ENCODE measurements at regions not wholly inside any gene's neighbourhood (a gene's known extent, or its start where the extent isn't known, plus 50 kb on each side); places are given as distances from the start of the nearest gene placed in this dataset.

DNA sequence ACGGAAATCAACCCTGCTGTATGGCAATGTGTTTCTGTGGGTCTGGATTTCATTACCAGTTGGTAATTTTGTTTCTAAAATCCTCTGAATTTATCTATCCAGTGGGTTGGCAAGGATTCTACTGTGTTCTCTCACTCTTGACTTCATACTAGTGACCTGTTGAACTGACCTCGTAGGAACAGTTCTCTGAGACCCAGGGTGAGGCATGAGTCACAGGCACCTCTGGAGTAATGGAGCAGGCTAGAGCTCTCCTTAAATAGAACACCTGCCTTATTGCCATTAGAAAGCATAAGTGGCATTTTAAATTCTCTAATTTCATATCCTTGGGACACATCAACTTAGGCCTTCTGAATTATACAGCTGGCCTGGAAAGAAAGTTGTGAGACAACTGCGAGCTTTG is 258.3 kb upstream of the NAV3 start:
- DNase-seq (ENCODE audit: low spot score), result no peak

DNA sequence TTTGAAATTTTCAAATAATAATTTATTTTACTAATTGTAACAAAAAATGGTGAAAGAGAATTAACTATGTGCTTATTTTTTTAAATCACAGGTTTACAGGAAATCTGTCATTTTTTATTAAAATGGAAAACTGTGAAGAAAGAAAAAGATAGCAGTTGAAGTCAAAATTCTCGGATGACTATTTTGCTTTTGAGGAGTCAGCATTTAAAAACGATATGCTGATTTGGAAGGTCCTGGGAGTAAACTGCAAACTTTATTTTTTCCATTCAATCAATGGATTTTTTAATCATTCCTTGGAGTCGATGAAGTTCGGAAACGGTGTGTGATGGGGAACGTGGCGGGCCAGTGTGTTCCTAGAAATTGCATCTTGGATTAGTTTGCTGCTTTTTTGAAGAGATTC is 258.9 kb upstream of the NAV3 start:
- DNase-seq (ENCODE audit: low spot score), result no peak

DNA sequence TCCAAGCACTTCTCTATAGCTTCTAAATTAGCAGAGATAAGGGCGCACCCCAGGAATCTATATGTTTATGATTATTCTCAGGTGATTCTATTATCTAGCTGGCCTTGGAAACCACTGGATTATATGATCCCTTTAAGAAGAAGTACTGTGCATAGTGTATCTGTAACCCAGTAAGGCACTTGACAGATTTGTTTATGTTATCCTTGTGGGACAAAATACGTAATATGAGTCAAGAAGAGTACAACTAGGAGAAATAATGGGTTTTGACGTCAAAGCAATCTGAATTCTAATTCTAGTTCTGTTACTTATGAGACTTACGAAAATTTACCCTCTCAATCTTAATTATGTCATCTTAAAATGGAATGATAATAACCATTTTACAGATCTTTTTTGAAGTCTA is 259.6 kb upstream of the NAV3 start:
- no peak for DNase-seq (ENCODE audit: low spot score)

DNA sequence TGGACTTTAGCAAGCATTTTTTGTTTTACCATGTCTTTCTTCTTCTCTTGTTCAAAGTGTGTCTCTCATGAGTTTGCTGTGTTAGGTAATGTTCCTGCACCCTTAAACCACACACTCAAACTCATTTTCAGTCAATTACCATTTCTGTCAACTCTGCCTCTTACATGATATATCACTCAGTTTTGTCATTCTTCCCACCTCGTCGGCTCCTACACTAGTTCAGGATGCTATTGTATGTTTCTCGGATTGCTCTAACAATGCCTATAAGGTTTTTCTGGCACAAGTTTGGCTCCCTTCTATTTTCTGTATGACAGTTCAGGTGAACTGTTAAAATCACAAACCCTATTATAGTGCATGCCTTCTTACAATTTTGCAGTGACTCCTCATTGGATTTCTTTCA is 260.8 kb upstream of the NAV3 start:
- no peak for DNase-seq (ENCODE audit: low spot score)

DNA sequence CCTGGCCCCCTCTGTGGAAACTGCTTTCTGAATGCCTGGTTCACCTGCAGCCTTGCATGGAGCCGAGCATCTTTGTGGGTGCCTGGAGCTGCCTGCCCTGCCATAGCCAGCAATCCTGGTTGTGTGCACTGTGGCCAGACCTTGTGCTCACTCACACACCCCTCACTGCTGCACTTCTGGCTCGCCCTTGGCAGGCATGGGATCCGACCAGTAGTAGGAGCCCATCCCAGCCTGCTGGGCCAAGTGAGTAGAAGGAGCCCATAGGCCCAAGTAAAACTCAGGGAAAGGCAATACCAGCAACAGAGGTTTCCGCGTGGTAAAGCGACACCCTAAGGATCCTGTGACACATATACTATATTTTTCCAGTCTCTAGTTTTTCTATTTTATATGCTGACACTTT is 270.0 kb upstream of the NAV3 start:
- no peak for DNase-seq (ENCODE audit: low spot score)

DNA sequence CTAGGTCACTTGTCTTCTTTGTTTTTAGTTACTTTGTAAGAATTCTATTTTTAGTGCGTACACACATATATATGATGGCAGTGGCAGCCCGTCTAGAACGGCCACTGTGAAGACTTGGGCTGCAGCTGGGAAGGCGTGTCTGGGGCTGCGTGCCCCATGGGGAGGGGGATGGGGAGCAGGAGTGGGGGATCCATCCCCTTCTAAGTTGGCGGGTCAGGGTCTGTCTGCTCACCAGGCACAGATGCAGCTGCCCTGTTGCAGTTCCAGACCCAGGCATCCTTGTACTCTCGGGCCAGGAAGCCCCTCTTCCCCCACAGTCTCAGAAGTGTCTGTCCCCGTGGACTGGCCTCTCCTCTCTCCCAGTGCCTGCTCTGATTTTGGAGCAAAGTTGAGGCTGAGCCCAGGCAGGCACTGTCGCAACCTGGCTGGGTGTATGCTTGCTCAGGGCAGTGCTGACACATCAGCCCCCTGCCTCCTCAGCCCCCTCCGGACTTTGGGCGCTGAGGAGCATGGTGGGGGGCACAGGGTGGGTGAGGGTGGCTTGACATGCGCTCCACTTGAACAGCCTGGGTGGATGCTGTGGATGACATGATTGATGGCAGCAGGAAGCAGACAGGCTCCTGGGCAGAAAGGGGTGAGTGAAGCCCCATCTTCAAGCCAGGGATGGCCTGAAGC is 271.2 kb upstream of the NAV3 start:
- DNase-seq (ENCODE audit: low spot score), result no peak

DNA sequence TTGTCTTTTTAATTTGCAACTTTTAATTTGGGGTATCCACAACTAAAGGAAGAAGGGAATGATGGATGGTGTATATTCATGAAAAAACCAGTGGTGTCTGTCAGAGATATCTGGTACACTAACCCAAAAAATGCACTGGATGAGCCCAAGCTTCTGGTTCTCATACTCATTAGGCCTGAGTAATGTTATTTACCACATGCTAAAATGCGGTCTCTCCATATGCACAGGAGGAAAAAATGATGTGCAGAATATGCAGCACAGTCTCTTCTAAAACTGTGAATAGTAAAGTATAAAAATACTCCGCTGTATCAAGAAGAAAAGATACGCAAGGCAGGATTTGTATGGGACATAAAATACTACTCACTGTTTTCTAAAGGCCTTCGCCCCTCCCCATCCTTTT is 275.6 kb upstream of the NAV3 start:
- no peak for DNase-seq (ENCODE audit: low spot score)

DNA sequence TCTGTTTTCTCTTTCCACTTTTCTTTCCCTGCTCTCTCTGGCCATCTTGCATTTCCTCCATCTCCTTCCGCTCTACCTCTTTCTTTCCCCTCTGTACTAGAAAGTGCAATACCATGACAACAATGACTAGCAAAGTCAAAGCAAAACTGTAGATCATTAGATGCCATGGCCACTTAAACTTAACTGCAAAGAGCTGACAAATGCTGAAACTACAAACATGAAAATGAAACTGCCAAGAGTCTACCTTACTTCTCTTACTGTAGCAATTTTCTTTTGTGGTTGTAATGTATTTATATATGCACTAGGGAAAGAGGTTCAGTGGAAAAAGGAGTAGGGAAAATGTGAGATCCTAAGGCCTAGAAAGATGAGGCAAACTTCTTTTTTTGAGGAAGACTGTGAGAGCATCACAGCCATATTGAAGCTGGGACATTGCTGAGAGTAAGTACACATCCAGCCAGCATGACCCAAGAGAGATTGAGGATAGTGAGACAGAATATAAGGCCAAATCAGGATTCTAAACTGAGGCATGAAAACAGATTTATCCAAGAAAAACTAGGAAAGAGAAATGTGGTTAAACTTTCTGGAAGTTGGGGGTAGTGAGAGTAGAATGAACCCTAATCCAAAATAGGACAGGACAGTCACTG is 276.6 kb upstream of the NAV3 start:
- no peak for DNase-seq (ENCODE audit: low spot score)

DNA sequence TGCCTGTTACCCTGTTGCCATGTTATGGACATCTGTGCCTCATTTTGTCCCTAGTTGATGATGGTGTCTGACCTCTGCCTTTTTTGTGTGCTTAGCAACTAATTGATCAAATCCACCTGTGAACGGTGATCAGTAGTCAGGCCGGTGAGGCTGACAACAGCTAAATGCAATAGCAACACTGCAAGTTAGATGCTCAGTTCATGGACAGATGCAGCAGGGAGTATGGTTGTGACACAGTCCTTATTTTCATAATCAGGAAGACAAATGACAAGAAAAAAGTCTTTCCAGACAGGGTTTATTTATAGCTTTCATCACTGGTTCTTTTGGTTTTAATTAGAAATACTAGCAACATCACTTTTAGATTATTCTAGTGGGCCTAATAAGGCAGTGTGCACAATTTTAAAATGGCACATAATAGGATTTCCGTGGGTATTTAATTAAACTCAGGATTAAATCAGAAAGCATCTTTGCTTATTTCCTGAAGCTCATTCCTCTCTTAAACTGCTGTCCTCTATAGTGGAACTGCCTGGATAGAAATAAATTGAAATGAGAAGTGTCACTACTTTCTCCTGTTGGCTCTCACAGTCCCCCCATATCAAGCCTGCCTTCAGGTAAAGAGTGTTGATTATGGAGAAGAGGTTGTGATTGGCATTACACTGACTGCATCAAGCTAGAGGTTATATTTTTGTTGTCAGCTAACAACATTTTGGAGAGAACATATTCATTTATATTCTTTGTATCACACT is 281.1 kb upstream of the NAV3 start:
- no peak for DNase-seq (ENCODE audit: low spot score)

DNA sequence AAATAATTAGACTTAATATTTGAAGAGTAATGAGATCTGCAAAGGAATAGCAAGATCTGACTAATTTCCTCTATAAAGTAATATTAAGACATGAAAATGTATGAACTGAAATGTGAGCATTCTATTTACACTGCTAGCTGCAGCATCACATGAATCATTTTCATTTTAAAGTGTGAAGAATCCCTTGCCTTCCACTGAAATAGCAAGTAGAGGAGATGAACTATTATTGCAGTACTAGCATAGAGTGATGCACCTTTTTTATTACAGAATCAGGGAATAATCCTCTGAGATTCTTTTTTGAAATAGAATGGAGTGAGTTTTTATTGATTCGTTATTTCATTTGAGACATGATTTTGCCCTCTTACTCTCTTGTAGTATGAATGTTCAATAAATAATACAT is 281.9 kb upstream of the NAV3 start:
- no peak for DNase-seq (ENCODE audit: low spot score)

DNA sequence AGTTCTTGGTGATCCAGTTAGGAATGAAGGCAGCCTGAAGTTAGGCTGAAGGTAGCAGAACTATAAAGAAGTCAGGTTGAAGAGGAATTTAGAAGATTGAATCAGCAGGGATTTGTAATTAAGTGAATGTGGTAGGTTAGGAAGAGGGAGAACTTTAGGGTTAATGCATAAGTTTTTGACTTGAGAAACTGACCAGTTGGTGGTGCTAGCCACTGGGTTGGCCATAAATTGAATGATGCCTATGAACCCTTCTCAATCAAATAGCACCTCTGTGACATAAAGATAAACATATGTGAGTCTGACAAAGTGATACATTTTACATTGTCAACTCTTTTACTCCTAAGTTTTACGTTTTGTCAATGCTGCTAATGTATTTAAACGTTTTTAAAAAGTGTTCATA is 290.6 kb upstream of the NAV3 start:
- no peak for DNase-seq (ENCODE audit: low spot score)

DNA sequence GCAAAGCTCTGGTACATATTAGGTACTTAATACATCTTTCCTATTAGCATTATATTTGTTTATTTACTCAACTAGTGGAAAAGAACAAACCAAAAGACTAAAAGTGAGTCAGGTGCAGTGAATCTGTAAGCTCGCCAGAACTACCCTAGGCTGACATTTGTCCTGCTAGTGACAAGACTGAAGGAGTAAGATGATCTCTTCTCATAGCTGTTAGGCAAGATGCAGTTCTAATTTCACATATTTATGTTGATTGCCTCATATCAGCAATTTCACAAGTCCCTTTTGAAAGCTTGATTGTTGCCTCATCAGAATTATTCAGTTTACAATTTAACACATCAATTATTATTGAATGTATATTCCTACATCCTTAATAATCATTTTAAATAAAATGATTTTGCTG is 293.0 kb upstream of the NAV3 start:
- no peak for DNase-seq (ENCODE audit: low spot score)

DNA sequence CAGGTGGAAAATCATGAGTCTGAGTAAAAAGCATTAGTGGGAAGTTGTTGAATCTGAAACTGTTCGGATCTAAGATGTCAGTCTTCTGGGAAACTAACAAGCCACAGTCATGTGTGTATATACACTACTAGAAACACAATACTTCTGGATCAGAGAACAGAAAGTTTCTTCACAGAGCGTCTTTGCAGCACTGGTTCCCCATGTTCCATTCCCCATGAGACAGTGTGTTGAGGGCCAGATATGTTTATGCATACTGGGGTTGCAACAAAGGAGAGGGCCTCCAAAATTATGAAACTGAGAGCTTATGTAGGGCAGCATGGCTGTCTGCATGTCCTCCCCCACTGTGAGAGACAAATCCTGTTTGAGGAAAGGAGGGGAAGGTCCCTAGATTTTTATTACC is 295.0 kb upstream of the NAV3 start:
- no peak for DNase-seq (ENCODE audit: low spot score)

DNA sequence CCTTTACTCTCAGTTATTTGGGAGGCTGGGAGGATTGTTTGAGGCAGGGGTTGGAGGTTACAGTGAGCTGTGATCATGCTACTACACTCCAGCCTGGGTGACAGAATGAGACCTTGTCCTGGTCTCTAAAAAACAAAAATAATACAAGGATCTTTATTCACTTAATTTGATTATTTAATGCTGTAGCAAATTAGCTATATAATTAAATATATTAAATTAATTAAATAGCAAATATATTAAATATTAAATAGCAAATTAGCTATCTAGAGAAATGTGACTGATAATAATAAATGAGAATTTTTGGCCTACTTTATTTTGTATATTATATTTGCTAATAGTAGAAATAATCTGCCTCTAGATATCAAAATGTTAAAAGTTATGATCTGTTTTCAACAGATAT is 298.8 kb upstream of the NAV3 start:
- no peak for DNase-seq (ENCODE audit: low spot score)

DNA sequence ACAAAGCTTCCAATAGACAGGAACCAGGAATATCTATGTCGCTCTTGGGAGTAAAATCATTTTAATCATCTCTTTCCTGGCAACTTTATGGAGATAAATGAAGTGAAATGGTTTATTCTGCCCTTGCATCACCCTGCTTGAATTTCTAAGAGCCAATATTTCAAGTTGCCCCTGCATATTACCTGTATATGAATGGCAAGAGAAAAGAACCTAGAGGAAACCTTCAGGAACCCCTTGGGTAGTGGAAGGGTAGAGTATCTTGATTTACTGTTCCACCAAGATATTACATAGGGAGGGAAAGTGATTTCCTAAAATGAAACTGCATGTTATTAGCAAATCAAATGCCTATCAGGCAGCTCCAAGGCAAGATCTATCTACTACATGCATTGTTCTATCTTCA is 308.4 kb upstream of the NAV3 start:
- no peak for DNase-seq (ENCODE audit: low spot score)

DNA sequence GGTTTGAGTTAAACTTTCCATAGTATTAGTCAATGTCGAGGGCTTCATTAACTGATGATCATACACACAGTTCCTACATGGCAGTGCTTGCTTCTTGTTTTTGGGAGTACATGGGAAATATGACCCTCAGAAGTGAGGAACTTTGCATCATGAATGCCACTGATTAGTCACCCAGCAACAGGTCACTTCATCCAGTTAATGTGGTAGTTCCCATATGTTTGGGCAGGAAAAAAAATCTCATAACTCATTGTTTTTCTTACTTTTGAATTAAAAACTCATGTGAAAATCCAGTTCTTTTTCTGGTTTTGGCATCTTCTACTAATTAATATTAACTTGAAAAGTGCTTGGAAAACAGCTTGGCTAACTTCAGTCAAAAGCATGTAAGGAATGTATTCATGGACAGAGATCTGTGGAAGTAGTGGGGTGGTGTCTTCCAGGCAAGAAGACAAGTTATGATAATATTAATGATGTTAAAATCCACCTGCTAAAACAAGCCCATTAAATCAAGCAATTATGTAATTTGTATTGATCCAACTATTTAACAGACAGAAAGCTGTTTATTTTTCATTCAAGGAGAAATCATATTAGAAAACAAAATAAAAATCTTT is 309.1 kb upstream of the NAV3 start:
- DNase-seq (ENCODE audit: low spot score), result no peak

DNA sequence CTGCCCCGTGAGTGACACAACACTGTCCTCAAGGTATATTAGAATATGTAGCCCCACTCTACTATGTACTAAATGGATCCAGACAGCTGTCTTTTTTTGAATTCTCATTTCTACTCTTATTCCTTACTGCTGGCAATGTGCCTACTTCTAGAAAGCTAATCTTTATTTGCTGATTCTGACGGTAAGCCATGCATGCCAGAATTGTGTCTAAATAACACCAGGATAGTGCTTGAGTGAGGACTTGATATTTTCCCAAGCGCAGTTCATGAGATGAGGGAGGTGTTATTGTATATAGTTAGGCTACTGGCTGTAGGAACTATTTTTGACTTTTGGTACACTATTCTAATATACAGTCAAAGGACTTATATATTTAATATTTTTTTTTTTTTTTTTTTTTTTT is 316.2 kb upstream of the NAV3 start:
- no peak for DNase-seq (ENCODE audit: low spot score)

DNA sequence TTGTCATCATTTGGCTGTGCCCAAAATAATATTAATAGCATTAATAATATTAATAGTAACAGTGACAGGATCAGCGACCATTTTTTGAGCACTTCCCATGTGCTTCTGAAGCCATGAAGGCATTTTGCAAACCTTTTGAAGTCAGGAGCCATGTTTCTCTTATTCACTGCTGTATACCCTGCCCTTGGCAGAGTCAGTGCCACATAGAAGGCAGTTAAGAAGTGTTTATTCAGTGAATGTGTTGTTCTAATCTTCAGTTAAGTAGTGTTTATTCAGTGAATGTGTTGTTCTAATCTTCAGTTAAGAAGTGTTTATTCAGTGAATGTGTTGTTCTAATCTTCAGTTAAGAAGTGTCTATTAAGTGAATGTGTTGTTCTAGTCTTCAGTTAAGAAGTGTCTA is 319.7 kb upstream of the NAV3 start:
- DNase-seq (ENCODE audit: low spot score), result no peak

DNA sequence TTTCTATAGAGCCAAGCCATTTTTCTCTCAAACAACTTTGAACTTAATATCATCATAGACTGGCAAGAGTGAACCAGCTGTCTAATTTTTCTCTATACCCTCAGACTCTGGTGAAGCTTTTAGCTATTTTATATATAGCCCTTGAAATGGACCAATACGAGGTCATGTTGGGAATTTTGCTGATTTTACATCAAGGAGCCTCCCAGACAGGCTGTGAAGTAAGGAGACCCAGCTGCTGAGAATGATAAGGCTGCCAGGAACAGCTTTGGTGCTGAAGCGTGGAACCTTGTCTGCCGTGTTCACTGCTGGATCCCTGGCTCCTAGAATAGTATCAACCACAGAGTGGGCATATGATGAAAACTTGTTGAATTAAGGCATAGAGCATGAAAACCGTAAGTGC is 326.2 kb upstream of the NAV3 start:
- peak; percentile 3 for DNase-seq (ENCODE audit: low spot score)

DNA sequence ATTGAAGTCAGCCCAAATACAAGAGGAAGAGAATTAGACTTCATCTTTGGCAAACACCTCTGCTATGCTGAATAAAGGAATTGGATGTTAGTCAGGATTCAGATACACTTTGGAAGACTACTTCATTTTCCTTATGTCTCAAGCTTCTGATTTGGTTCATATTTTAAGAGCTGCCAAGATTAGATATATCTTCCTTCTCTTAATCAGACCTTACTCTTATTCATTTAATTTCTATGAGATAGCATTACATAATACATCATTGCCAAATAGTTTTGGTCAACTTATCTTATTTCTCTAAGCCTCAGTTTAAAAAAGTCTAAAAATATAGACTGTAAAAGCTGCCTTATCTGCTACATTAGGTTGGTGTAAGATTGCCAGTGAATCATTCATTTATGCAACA is 330.6 kb upstream of the NAV3 start:
- peak; percentile 19 for DNase-seq (ENCODE audit: low spot score)

DNA sequence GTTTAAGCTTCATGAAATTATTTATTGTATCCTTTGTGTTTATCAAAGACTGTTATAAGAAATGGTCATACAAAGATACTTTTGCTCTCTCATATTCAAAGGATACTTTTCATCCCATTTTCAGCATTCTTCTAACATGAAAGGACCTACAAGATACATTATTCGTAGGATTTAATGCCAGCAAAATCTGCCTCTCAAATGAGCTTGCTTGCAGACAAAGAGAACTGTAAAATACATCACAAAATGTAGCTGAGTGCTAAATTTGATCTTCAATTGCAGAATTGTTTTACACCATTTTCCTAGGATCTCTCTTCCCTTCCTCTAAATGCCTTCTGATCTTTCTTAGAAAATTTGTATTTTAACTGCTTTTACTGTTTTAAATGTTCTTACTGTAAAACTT is 333.0 kb upstream of the NAV3 start:
- no peak for DNase-seq (ENCODE audit: low spot score)

DNA sequence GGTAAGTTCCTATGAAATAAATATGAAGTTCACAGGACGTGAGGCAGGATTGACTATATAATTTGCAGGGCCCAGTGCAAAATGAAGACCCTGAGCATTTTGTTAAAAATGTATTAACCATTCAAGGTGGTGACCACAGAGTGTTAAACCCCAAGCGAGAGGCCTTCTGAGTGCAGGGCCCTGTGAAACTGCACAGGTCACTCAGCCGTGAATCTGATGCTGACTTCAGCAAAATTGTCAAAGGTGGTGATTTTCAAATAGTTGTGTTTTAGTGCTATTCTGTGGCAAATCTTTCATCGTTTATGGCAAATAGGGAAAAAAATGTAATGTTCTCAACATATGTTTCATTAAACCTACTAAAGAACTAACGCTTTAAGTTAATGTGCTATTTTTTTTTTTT is 334.0 kb upstream of the NAV3 start:
- no peak for DNase-seq (ENCODE audit: low spot score)

DNA sequence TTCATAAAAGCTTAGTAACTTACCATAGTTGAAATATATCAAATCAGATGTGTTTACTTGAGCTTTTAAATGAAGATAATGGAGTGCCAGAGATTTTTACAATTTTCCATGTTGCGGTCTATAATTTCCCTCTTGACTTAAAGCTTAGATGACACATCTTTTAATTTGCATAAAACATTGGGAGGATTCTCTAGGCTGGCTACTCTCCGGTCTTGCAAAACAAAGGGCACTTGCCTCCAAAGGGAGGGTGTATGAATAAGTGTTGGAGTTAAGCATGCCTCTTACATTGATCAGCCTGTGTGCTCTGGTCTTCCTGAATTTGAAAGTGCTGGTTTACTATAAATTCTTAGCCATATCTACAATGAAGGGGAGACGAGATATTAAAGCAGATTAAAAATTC is 336.4 kb upstream of the NAV3 start:
- DNase-seq (ENCODE audit: low spot score), result no peak
